Posterior cingulate gyrus (tissue), 11 donors: ENCODE measurements at regions not wholly inside any gene's neighbourhood (a gene's known extent, or its start where the extent isn't known, plus 50 kb on each side); places are given as distances from the start of the nearest gene placed in this dataset.
"Not testable (repeated sequence)": the region's sequence is repeated elsewhere in the genome, so short reads cannot be mapped to it uniquely, and the experiment has no call there.

Experiments
- DNase-seq, 10 donors: peaks; one replicate each; pipeline versions ENCODE4 v3.0.0 to v3.0.0-alpha.2; 2020 to 2021; ENCODE audit warnings: mixed read lengths in 3 of 10
- intact Hi-C: fragments of 100-400 bp; cut with DNase I; formaldehyde crosslinking; loops from one replicate; pipeline ENCODE4 v1.15.1; 2023

DNA sequence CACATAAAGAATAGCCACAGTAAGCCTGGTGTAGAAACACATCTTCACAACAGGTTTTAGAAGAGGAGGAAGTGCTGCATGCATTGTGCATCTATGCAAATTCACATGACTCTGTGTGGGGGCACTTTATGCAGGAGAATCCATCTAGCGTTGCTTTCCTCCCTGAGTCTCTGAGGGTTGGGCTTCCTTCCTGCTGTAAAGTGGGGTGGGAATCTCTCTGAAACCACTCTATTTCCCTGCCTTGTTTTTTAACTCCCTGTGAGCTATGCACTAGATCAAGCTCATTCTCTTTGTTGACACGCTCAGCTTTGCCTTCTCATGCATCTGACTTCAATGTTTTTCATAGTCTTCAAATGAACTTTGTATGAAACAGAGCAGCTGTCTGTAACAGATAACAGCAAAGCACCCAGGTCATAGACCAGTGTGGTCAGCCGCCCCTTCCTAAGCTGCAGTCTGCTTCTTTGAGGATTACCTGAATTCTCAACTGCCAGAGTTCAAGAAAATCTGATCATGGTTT, 102.7 kb upstream of the DPH5 start:
- intact Hi-C loops, result no loop called here
- no peak for DNase-seq

- intact Hi-C loops, result no loop called here
- DNase-seq, result no peak
Measured at GRCh38 chr1:101124405-101124804, 98.8 kb upstream of the DPH5 start.

DNA sequence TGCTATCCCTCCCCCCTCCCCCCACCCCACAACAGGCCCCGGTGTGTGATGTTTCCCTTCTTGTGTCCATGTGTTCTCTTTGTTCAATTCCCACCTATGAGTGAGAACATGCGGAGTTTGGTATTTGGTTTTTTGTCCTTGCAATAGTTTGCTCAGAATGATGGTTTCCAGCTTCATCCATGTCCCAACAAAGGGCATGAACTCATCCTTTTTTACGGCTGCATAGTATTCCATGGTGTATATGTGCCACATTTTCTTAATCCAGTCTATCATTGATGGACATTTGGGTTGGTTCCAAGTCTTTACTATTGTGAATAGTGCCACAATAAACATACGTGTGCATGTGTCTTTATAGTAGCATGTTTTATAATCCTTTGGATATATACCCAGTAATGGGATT, 98.3 kb upstream of the DPH5 start:
- DNase-seq, intact Hi-C loops: not testable (repeated sequence)

- intact Hi-C loops, result no loop called here
- DNase-seq, result no peak
Measured at GRCh38 chr1:101122452-101123166, 97.0 kb upstream of the DPH5 start.

DNA sequence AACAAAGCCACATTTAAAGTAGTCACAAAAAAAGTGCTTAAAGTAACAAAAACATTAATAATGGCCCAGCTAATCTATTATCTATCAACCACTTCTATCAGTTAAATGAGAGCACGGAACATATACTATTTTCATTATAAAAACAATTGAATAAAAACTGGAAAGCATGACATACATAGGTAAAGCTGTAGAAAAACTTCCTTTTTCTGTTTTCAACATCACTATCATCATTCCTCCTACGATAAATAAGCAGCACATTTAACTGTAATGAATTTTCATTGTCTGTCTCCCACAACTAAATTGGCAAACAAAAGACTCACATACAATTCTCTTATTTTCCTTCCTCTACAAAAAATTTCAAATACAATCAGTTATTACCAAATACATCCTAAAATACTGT, 96.4 kb upstream of the DPH5 start:
- DNase-seq, result no peak
- intact Hi-C loops, result no loop called here

DNA sequence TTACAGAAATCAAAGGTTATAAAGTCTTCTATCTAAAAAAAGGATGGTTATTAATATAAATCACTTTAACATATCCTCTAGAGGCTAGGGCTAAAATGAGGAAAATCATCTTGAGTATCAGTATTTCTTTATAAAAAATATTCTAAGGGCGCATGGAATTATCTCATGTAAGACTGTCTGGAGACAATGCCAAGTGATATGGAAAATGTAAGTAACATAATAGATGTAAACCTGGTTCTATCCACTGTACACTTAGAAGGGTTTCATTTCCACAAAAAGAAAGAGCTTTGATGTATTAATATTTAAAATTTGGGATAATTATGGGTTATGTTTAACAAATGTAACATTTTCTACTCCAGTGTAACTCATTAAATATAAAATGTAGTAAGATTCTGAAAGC, 95.9 kb upstream of the DPH5 start:
- intact Hi-C loops, result no loop called here
- DNase-seq, result no peak

DNA sequence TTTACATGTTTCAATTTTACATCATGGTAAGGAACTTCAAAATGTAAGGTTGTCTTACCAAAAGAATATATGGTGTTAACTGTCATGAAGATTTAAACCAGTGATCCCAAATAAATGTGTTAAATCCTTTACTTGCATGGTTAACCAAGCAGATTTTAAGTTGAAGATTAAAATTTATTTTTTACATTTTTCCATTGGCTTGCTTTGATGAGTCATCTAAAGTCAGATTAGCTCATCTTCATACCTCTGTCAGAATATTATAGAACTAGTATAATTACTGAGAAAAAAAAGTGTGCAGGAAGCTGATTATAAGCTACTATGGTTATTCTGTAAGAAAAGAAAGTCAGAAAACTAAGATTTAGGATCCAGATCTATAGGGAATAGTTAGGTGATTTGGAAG, 95.3 kb upstream of the DPH5 start:
- intact Hi-C loops, result no loop called here
- no peak for DNase-seq

DNA sequence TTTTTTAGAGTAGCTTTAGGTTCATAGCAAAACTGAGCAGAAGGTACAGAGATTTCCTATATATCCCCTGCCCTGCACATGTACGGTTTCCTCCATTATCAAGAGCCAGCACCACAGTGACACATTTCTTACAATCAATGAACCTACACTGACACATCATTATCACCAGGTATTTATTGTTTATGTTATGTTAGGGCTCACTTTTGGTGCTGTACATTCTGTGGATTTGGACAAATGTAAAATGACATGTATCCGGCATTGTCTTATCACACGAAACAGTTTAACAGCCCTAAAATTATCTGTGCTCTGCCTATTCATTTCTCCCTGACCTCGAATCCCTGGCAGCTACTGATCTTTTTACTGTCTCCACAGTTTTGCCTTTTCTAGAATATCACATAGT, 93.7 kb upstream of the DPH5 start:
- no peak for DNase-seq
- intact Hi-C loops, result no loop called here

DNA sequence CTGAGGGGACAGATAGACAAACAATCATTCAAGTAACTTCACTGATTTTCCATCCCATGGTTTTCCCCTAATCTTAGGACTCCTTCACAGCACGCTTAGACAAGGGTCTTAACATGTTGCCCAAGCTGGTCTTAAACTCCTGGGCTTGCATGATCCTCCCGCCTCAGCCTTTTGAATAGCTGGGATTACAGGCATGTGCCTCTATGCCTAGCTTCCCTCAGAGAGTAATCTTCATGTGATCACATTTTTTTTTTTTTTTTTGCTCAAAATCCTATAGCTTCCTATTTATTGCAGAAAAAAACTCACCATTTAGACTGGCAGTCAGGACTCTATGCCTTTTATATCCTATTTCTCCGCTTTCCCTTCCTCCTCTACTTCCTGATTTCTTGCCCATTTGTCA, 90.4 kb upstream of the DPH5 start:
- no peak for DNase-seq
- intact Hi-C loops, result no loop called here

DNA sequence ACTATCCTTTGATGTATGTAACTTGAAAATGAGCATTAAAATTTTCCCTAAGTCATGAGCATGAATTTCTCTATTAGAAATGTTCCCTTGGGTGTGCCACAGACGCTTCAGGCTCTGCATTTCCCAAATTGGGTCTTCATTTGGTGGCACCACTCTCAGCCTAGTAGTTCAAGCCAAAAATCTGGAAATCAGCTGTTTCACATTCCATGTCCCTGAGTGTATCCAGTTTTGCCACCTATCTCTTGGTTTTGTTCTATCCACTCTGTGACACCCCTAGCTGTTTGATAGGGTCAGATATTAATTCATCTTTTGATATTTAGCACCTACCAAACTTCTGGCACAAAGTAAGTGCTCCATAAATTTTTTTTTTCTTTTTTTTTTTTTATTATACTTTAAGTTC, 89.5 kb upstream of the DPH5 start:
- intact Hi-C loops, result no loop called here
- no peak for DNase-seq

GRCh38 chr1:101114128-101114527, 88.5 kb upstream of the DPH5 start:
- intact Hi-C loops, result not testable (repeated sequence)

DNA sequence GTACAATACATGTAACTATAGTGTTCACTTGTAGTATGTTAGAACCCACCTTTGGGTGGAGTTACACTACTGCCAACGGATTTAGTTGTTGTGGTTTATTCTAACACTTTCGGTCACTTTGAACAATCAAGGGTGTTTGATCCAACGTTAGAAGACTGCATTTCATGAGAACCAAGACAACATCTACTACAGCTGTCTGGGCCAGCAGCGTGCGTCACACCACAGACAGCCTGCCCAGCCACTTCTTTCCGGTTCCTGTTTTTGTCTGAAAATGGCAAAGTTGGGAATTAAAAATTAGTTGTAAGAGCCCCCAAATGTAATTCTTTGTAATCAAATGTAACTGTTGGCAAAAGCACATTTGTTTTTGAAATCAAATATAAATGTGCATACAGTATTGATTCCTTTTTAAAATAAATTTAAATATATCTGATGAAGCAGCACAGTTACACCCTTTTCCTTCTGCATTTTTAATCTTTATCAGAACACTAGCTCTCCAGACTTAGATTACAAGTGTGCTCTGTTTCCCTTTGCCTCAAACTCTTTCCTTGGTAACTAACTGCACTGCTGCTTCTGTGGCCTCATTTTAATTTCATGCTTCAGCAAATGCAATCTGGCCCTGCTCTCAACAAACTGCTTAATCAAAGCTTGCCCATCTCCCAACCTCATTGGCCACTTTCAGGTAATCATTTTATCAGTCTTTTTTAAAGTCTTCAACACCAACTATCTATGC, 86.6 kb upstream of the DPH5 start:
- peak in 2 of 10 donors; percentile 5 to 40 for DNase-seq
- intact Hi-C loops, result no loop called here

More at GRCh38 chr1:101114128-101114527, 88.5 kb upstream of the DPH5 start:
- DNase-seq, result not testable (repeated sequence)

GRCh38 chr1:101111461-101111860, 85.9 kb upstream of the DPH5 start:
- intact Hi-C loops, result no loop called here
- DNase-seq, result no peak

- DNase-seq, result no peak
- intact Hi-C loops, result no loop called here
Measured at GRCh38 chr1:101109791-101110190, 84.2 kb upstream of the DPH5 start.

- intact Hi-C loops, result no loop called here
- peak in 1 of 10 donors; percentile 26 for DNase-seq
Measured at GRCh38 chr1:101108111-101108500, 82.5 kb upstream of the DPH5 start.

- intact Hi-C loops, result no loop called here
- DNase-seq, result no peak
Measured at GRCh38 chr1:101107496-101108110, 82.0 kb upstream of the DPH5 start.

DNA sequence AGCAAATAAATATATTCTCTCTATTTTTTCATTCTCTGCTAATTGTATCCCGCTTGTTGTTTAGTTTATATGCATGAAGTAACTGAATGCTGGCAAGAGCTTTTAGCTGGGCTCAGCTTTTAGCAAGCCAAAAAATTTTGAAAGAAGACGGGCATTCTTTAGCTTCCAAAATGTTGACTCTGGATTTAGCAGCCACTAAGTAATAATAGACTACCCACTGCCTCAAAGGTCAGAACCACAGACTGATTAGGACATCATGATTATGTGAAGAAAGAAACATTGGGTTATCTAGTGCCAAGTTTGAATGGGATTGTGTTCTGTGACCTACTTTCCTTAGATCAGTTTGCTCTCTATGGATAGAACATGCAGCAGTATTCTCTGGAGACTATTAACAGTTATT, 80.3 kb upstream of the DPH5 start:
- intact Hi-C loops, result no loop called here
- no peak for DNase-seq

DNA sequence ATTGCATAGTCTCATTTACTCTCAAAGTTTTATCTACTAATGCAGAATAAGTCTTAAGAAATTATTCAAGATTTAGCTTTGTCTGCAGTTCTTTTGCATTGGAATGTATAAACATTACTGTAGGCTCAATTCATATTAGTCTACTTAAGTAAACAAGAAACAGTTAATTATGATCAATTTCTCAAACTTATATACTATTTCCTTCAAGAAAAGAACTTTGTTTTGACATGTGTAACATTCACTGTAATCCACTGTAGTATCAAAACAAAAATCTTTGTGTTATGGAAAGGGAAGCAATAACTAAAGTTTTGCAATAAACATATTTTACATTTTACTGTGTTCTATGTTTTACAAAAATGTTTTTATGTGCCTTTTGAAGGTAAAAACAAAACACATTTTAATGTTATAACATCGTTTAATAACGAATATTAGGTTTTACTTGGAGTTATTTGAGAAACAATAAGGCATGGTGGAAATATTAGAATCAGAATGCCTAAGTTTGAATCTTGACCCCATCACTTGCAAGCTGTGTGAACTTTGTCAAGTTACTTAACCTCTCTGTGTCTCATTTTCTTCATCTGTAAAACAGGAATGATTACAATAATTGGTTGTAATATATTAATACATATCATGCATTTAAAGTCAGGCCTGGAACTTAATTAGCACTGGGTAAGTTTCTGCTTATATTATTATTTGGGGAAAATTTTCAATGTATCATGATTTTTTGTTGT, 77.0 kb upstream of the DPH5 start:
- intact Hi-C loops, result no loop called here
- DNase-seq, result no peak

GRCh38 chr1:101101360-101101759, 75.8 kb upstream of the DPH5 start:
- intact Hi-C loops, result no loop called here
- DNase-seq, result no peak

DNA sequence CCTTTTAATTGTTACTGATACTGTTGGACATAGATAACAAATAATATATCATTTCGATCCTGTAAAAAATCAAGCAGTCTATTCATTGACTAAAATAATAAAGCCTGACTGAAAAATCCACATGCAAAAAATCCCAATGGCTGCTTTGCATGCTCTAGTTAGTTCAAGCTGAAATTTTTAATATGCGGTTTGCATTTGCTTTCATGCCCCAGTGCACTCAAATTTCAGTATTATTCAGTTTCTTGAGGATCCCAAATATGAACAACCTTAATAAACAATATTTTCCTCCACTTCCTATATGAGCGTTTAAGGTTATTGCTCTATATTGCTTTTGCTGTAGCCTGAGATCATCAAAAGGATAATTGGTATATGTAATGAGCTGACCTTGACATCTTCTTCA, 75.1 kb upstream of the DPH5 start:
- intact Hi-C loops, result no loop called here
- no peak for DNase-seq

- intact Hi-C loops, result no loop called here
- no peak for DNase-seq
Measured at GRCh38 chr1:101098907-101099306, 73.3 kb upstream of the DPH5 start.
